B cell (primary cell): ENCODE measurements at regions not wholly inside any gene's neighbourhood (a gene's known extent, or its start where the extent isn't known, plus 50 kb on each side); places are given as distances from the start of the nearest gene placed in this dataset.

ENCODE experiments used
- ATAC-seq: fragments of 200-7000 bp; cut with Tn5 transposase; one replicate; pipeline ENCODE4 v1.10.0; 2021; ENCODE audit warnings: low read depth, mild to moderate bottlenecking, moderate number of reproducible peaks, moderate library complexity
- CTCF ChIA-PET: fragments of 350-600 bp; sonication (Branson Sonifier 250); formaldehyde crosslinking; loops from one replicate; lab custom pipeline; 2021; ENCODE audit warnings: antibody characterized with exemption, inconsistent platforms; lab: Charles Lee
- POLR2A ChIA-PET: fragments of 350-600 bp; sonication (Branson Sonifier 250); formaldehyde crosslinking; loops from one replicate; lab custom pipeline; 2021; ENCODE audit warnings: antibody characterized with exemption; lab: Charles Lee
- DNase-seq: peaks from one replicate; pipeline ENCODE4 v3.0.0; 2013
- H2AFZ ChIP-seq: 2 replicates; pipeline ENCODE4 v1.6.1; 2012; ENCODE audit warnings: mild to moderate bottlenecking, low read depth, low read length; ENCODE audit not compliant: insufficient read depth, poor library complexity, severe bottlenecking
- H3K27ac ChIP-seq, 2 donors: 1 replicate in 1 of 2; 2 replicates in 1 of 2; pipeline ENCODE4 v1.5.1; 2012 to 2013; ENCODE audit warnings: low read length in 2 of 2, mild to moderate bottlenecking in 2 of 2, moderate library complexity in 1 of 2
- H3K27me3 ChIP-seq, 4 experiments: fragments of 200-600 bp in 1 of 4; sonication (generic) in 1 of 4; replicated peaks in 1 of 4; 1 replicate in 2 of 4; 2 replicates in 2 of 4; pipeline versions ENCODE4 v1.6.1 to v1.7.0; 2013 to 2016; ENCODE audit warnings: low read length in 3 of 4, mild to moderate bottlenecking in 2 of 4, mixed read lengths in 1 of 4, moderate library complexity in 1 of 4; ENCODE audit not compliant: insufficient read depth in 4 of 4, control insufficient read depth in 3 of 4; ENCODE audit errors: control extremely low read depth in 1 of 4
- H3K36me3 ChIP-seq, 2 experiments: replicated peaks in 1 of 2; 1 replicate in 1 of 2; 2 replicates in 1 of 2; pipeline versions ENCODE4 v1.6.1 to v1.7.1; 2013; ENCODE audit warnings: low read length in 1 of 2; ENCODE audit not compliant: insufficient read depth in 2 of 2, control insufficient read depth in 1 of 2; ENCODE audit errors: control extremely low read depth in 1 of 2, extremely low read depth in 1 of 2
- H3K4me1 ChIP-seq, 2 donors: fragments of 200-600 bp in 1 of 2; sonication (generic) in 1 of 2; 1 replicate in 1 of 2; 2 replicates in 1 of 2; pipeline versions ENCODE4 v1.5.1 to v1.6.1; 2013 to 2017; ENCODE audit warnings: low read length in 2 of 2; ENCODE audit not compliant: control insufficient read depth in 2 of 2, insufficient read depth in 2 of 2
- H3K4me2 ChIP-seq: replicated peaks from 2 replicates; pipeline ENCODE3; 2012; ENCODE audit warnings: mild to moderate bottlenecking, low read depth, low read length; ENCODE audit not compliant: poor library complexity, severe bottlenecking
- H3K4me3 ChIP-seq, 5 experiments: fragments of 200-600 bp in 1 of 5; sonication (generic) in 1 of 5; 1 replicate in 3 of 5; 2 replicates in 2 of 5; pipeline versions ENCODE4 v1.5.1 to v1.7.0; 2011 to 2016; ENCODE audit warnings: low read length in 4 of 5, mild to moderate bottlenecking in 4 of 5, low read depth in 2 of 5, control low read depth in 1 of 5, moderate library complexity in 1 of 5; ENCODE audit not compliant: insufficient read depth in 1 of 5; ENCODE audit errors: control extremely low read depth in 1 of 5, extremely low read depth in 1 of 5
- H3K79me2 ChIP-seq: fragments of 200-600 bp; sonication (generic); one replicate; pipeline ENCODE4 v1.6.0; 2016; ENCODE audit warnings: low read length; ENCODE audit not compliant: control insufficient read depth, insufficient read depth
- H3K9ac ChIP-seq: fragments of 200-600 bp; sonication (generic); 2 replicates; pipeline ENCODE4 v1.6.1; 2017; ENCODE audit warnings: mild to moderate bottlenecking, low read length, moderate library complexity
- H3K9me3 ChIP-seq, 3 donors: one replicate each; pipeline versions ENCODE4 v1.6.1 to v1.7.1; 2013; ENCODE audit warnings: low read length in 2 of 3; ENCODE audit not compliant: control insufficient read depth in 2 of 3, insufficient read depth in 1 of 3; ENCODE audit errors: control extremely low read depth in 1 of 3
- H4K20me1 ChIP-seq: 2 replicates; pipeline ENCODE4 v1.6.0; 2012; ENCODE audit warnings: mild to moderate bottlenecking, low read length; ENCODE audit not compliant: insufficient read depth, control insufficient read depth, poor library complexity, severe bottlenecking
- H3K27ac Mint-ChIP-seq: one replicate; pipeline ENCODE4 v1.8.0; 2021; ENCODE audit warnings: mixed read lengths
- H3K27me3 Mint-ChIP-seq: one replicate; pipeline ENCODE4 v1.8.0; 2021; ENCODE audit warnings: mixed read lengths
- H3K4me1 Mint-ChIP-seq: one replicate; pipeline ENCODE4 v1.8.0; 2021; ENCODE audit warnings: mixed read lengths
- H3K4me3 Mint-ChIP-seq: one replicate; pipeline ENCODE4 v1.8.0; 2021; ENCODE audit warnings: mixed read lengths
- H3K9me3 Mint-ChIP-seq: one replicate; pipeline ENCODE4 v1.8.0; 2022; ENCODE audit warnings: mixed read lengths; ENCODE audit not compliant: insufficient read depth
- CTCF ChIP-seq: fragments of 200-600 bp; IDR thresholded peaks from one replicate; pipeline ENCODE4 v1.8.0; 2022; ENCODE audit warnings: antibody characterized with exemption, mild to moderate bottlenecking
- EZH2 ChIP-seq: IDR thresholded peaks from 2 replicates; pipeline ENCODE4 v1.6.1; 2012; ENCODE audit warnings: borderline replicate concordance, low read depth, mild to moderate bottlenecking, moderate library complexity, low read length; ENCODE audit not compliant: insufficient read depth, poor library complexity, severe bottlenecking
- WGBS: methylation state at CpG from one replicate; pipeline ENCODE4 v1.1.5; 2013; ENCODE audit warnings: missing lambda C conversion rate; ENCODE audit not compliant: insufficient coverage; 5-methylcytosine and 5-hydroxymethylcytosine counted together
- intact Hi-C: fragments of 100-400 bp; cut with micrococcal nuclease; formaldehyde crosslinking; loops from one replicate; pipeline ENCODE4 v1.10.0; 2022

GRCh38 chr18:48488388-48488850 lies 50.4 kb upstream of the CTIF start:
- DNase-seq (no peak), ATAC-seq (no peak)
- Histone ChIP-seq H3K9me3 (no peaks in the 10 kb centered on the region), H3K27me3 (peaks cover 0 to 11% (median 4%) of the 10 kb centered on the region in 4 experiments), H3K36me3 (no peaks in the 10 kb centered on the region), H4K20me1 (no peaks in the 10 kb centered on the region), H3K4me3 (no peak overlapping the region), H2AFZ (no peak overlapping the region), H3K4me2 (no peak overlapping the region), H3K9ac (no peak overlapping the region), H3K4me1 (no peaks in the 10 kb centered on the region), H3K79me2 (no peaks in the 10 kb centered on the region), H3K27ac (no peak overlapping the region)
- Mint-ChIP-seq H3K27me3 (peaks cover 23% of the 10 kb centered on the region), H3K27ac (no peak overlapping the region), H3K4me3 (no peak overlapping the region), H3K4me1 (no peaks in the 10 kb centered on the region), H3K9me3 (no peaks in the 10 kb centered on the region)
- TF ChIP-seq CTCF (no peak), EZH2 (no peak)
- ChIA-PET POLR2A (no interaction called here), CTCF (interaction anchor here (0.5 kb wide), 1 partner anchor 566 kb away, joined by 3 read pairs; no protein-coding TSS in a partner anchor)
- intact Hi-C loops: no loop called here
- 100% methylated on average over 1 of the region's 3 CpGs for WGBS

GRCh38 chr18:48486754-48487153 lies 52.1 kb upstream of the CTIF start:
- no CpG with 5 or more reads among the region's 2 CpGs for WGBS
- Histone ChIP-seq H3K4me2 (no peak overlapping the region), H3K27me3 (peaks cover 0 to 4% (median 4%) of the 10 kb centered on the region in 4 experiments), H3K4me3 (no peak overlapping the region), H3K9me3 (no peaks in the 10 kb centered on the region), H3K9ac (no peak overlapping the region), H4K20me1 (no peaks in the 10 kb centered on the region), H3K36me3 (no peaks in the 10 kb centered on the region), H2AFZ (no peak overlapping the region), H3K27ac (no peak overlapping the region), H3K4me1 (no peaks in the 10 kb centered on the region), H3K79me2 (no peaks in the 10 kb centered on the region)
- H3K27ac Mint-ChIP-seq: no peak overlapping the region
- ChIA-PET CTCF (interaction anchor here (0.7 to 1.2 kb wide), 2 partner anchors 11 to 27 kb away, joined by 3 to 5 read pairs; no protein-coding TSS in a partner anchor), POLR2A (no interaction called here)
- intact Hi-C loops: no loop called here
- no peak for ATAC-seq
- TF ChIP-seq CTCF: no peak
- no peak for TF ChIP-seq EZH2
- no peak for DNase-seq
- H3K27me3 Mint-ChIP-seq: peaks cover 17% of the 10 kb centered on the region
- no peaks in the 10 kb centered on the region for H3K9me3 Mint-ChIP-seq
- H3K4me3 Mint-ChIP-seq: no peak overlapping the region
- no peaks in the 10 kb centered on the region for H3K4me1 Mint-ChIP-seq
